ENCODE measurements at regions not wholly inside any gene's neighbourhood (a gene's known extent, or its start where the extent isn't known, plus 50 kb on each side); places are given as distances from the start of the nearest gene placed in this dataset.

DNA sequence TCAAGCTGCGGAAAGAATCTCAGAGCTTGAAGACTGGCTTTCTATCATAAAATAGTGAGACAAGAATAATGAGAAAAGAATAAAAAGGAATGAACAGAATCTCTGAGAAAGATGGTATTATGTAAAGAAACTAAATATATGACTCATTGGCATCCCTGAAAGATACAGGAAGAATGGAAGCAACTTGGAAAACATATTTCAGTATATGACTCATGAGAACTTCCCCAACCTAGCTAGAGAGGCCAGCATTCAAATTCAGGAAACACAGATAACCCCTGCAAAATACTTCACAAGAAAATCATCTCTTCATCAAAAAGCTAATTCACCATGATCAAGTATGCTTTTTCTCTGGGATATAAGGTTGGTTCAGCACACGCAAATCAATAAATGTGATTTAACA lies 2318.0 kb downstream of the PCDH9 start:
- H3K79me2 ChIP-seq (ENCODE audit: insufficient read depth, low read length): no peaks in the 10 kb centered on the region
- ATAC-seq: no peak
- H3K4me1 ChIP-seq (ENCODE audit: insufficient read depth, low read length): no peaks in the 10 kb centered on the region
- no peak for TF ChIP-seq ZBTB21 (CRISPR knock-in tag; IDR thresholded peaks at IDR 0.05)
- no peak for TF ChIP-seq RAD21 (CRISPR knock-in tag; IDR thresholded peaks at IDR 0.05)
- no peak for TF ChIP-seq ZNF142 (CRISPR knock-in tag; IDR thresholded peaks at IDR 0.05)
- no peak for TF ChIP-seq PITX1 (CRISPR knock-in tag; IDR thresholded peaks at IDR 0.05)
- no peak for TF ChIP-seq ZFP41 (CRISPR knock-in tag; IDR thresholded peaks at IDR 0.05; ENCODE audit: borderline replicate concordance)
- no peak for TF ChIP-seq ZSCAN31 (CRISPR knock-in tag; IDR thresholded peaks at IDR 0.05; ENCODE audit: low read depth)
- no peak for TF ChIP-seq BATF2 (CRISPR knock-in tag; IDR thresholded peaks at IDR 0.05)
- no peak for TF ChIP-seq ATAD3A (CRISPR knock-in tag; IDR thresholded peaks at IDR 0.05)
- TF ChIP-seq NFATC3 (CRISPR knock-in tag; IDR thresholded peaks at IDR 0.05): no peak
- no peak for TF ChIP-seq FOXA3 (CRISPR knock-in tag; IDR thresholded peaks at IDR 0.05)
- TF ChIP-seq, protein P1, sequence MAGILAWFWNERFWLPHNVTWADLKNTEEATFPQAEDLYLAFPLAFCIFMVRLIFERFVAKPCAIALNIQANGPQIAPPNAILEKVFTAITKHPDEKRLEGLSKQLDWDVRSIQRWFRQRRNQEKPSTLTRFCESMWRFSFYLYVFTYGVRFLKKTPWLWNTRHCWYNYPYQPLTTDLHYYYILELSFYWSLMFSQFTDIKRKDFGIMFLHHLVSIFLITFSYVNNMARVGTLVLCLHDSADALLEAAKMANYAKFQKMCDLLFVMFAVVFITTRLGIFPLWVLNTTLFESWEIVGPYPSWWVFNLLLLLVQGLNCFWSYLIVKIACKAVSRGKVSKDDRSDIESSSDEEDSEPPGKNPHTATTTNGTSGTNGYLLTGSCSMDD (CRISPR knock-in tag; IDR thresholded peaks at IDR 0.05): no peak
- TF ChIP-seq PLRG1 (conservative IDR thresholded peaks at IDR 0.05): no peak
- no peaks in the 10 kb centered on the region for H3K9me3 ChIP-seq (ENCODE audit: low read length)
- 31% methylated on average over 1 of the region's 2 CpGs for WGBS (ENCODE audit: low lambda C conversion rate)
- POLR2A ChIA-PET: no interaction called here
- no peak overlapping the region for H3K27ac ChIP-seq (ENCODE audit: extremely low read length, insufficient read depth, low read length)
- BruUV-seq (replicated peaks): no TSS peak
- no peaks in the 10 kb centered on the region for H4K20me1 ChIP-seq (ENCODE audit: insufficient read depth, low read length)
- in situ Hi-C loops (cut with HindIII; ENCODE audit: extremely low pct_ligation_motif_present, low pct_unique_long_range_greater_than_20kb) (no loop called here), intact Hi-C loops (cut with micrococcal nuclease; ENCODE audit: unreplicated experiment) (no loop called here)
- no peak overlapping the region for H3K9ac ChIP-seq (ENCODE audit: insufficient read depth, low read depth, low read length)
- no peak for DNase-seq (ENCODE audit: low spot score)
- no peak for FAIRE-seq
- no peak overlapping the region for H3K4me3 ChIP-seq (replicated peaks in 1 of 3; ENCODE audit: insufficient read depth in 1 of 3, low read depth in 2 of 3, low read length in 3 of 3)
- H2AFZ ChIP-seq (ENCODE audit: low read length): no peak overlapping the region
- H3K4me2 ChIP-seq (ENCODE audit: low read depth, low read length): no peak overlapping the region
- H3K27me3 ChIP-seq (ENCODE audit: control insufficient read depth in 1 of 2, insufficient read depth in 2 of 2, low read length in 2 of 2): no peaks in the 10 kb centered on the region
- no peaks in the 10 kb centered on the region for H3K36me3 ChIP-seq (replicated peaks in 1 of 2; ENCODE audit: control insufficient read depth in 1 of 2, insufficient read depth in 2 of 2, low read length in 2 of 2)
- CTCF ChIA-PET (ENCODE audit: low intra/inter-chr PET ratio, low total read pairs): no interaction called here
